ENCODE measurements at regions not wholly inside any gene's neighbourhood (a gene's known extent, or its start where the extent isn't known, plus 50 kb on each side); places are given as distances from the start of the nearest gene placed in this dataset.

DNA sequence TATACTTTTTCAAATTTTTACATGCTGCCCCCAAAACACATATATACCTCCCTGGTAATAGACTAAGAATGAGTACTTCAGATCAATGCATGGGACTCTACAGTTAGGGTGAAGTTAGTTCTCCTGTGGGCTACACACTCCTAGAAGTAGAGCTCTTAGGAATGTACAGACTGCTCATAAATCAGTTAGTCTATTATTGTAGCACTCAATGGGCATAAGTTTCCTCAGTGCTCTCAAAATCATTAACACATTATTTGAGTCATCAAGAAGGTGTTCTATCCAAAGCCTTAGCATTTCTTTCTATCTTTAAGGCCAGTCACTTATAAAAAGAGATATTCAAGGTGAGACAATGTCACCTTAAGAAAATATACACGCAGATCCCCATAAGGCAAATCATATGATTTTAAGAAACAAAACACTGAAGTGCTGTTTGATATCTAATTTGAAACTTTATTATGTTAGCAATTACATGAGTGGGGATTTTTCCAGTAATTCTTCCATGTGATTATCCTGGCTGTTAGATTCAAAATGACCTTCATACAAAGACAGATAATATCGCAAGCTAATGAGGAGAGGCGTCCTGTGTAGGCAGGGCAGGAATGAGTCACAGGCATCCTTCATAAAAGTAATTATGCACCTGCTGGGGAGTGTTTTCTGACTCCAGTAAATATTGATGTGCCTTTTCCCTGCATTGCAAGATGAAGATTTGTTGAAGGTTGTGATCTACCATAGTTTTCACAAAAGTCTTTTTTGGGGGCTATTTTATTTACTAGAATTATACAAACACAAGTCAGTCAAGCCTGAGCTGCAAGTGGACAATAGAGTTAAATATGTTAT lies 167.2 kb upstream of the ATP1B1 start:
- DNase-seq (ENCODE audit: low spot score), result no peak
- TF ChIP-seq, protein P1, sequence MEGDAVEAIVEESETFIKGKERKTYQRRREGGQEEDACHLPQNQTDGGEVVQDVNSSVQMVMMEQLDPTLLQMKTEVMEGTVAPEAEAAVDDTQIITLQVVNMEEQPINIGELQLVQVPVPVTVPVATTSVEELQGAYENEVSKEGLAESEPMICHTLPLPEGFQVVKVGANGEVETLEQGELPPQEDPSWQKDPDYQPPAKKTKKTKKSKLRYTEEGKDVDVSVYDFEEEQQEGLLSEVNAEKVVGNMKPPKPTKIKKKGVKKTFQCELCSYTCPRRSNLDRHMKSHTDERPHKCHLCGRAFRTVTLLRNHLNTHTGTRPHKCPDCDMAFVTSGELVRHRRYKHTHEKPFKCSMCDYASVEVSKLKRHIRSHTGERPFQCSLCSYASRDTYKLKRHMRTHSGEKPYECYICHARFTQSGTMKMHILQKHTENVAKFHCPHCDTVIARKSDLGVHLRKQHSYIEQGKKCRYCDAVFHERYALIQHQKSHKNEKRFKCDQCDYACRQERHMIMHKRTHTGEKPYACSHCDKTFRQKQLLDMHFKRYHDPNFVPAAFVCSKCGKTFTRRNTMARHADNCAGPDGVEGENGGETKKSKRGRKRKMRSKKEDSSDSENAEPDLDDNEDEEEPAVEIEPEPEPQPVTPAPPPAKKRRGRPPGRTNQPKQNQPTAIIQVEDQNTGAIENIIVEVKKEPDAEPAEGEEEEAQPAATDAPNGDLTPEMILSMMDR (IDR thresholded peaks at IDR 0.05; ENCODE audit: borderline replicate concordance, control extremely low read depth, extremely low read depth, insufficient read depth, missing control alignments), result no peak
- in situ Hi-C loops (cut with MboI; ENCODE audit: low sequenced_read_pairs, unreplicated experiment), result no loop called here

- in situ Hi-C loops (cut with MboI; ENCODE audit: low sequenced_read_pairs, unreplicated experiment), result no loop called here
- DNase-seq (ENCODE audit: low spot score), result no peak
- TF ChIP-seq, protein P1 (IDR thresholded peaks at IDR 0.05; ENCODE audit: borderline replicate concordance, control extremely low read depth, extremely low read depth, insufficient read depth, missing control alignments), result no peak
Measured at GRCh38 chr1:168939947-168940223, 166.6 kb upstream of the ATP1B1 start.

DNA sequence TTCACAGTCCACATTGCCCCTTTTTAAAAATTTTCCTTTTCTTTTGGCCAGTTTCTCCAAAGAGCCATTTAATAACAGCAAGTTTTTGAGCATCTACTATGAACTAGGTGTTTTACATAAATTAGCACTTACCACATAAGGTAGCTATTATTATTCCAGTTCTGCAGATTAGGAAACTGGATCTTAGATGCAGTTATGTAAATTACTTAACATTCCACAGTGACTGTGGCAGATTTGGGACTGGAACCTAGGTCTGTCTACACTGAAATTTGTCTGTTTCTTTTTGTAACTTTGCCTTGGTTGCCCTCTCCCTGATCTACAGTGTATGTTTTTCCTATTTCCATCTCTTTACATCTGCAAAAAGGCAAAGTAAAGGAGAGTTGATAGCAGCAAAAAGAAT lies 164.8 kb upstream of the ATP1B1 start:
- no peak for DNase-seq (ENCODE audit: low spot score)
- in situ Hi-C loops (cut with MboI; ENCODE audit: low sequenced_read_pairs, unreplicated experiment), result no loop called here
- TF ChIP-seq, protein P1 (IDR thresholded peaks at IDR 0.05; ENCODE audit: borderline replicate concordance, control extremely low read depth, extremely low read depth, insufficient read depth, missing control alignments), result no peak

GRCh38 chr1:168942165-168942564 lies 164.3 kb upstream of the ATP1B1 start:
- in situ Hi-C loops (cut with MboI; ENCODE audit: low sequenced_read_pairs, unreplicated experiment), result no loop called here
- TF ChIP-seq, protein P1 (IDR thresholded peaks at IDR 0.05; ENCODE audit: borderline replicate concordance, control extremely low read depth, extremely low read depth, insufficient read depth, missing control alignments), result no peak
- DNase-seq (ENCODE audit: low spot score), result no peak

GRCh38 chr1:168945870-168946269 lies 160.6 kb upstream of the ATP1B1 start:
- in situ Hi-C loops (cut with MboI; ENCODE audit: low sequenced_read_pairs, unreplicated experiment), result no loop called here
- TF ChIP-seq, protein P1 (IDR thresholded peaks at IDR 0.05; ENCODE audit: borderline replicate concordance, control extremely low read depth, extremely low read depth, insufficient read depth, missing control alignments), result no peak
- DNase-seq (ENCODE audit: low spot score), result no peak

DNA sequence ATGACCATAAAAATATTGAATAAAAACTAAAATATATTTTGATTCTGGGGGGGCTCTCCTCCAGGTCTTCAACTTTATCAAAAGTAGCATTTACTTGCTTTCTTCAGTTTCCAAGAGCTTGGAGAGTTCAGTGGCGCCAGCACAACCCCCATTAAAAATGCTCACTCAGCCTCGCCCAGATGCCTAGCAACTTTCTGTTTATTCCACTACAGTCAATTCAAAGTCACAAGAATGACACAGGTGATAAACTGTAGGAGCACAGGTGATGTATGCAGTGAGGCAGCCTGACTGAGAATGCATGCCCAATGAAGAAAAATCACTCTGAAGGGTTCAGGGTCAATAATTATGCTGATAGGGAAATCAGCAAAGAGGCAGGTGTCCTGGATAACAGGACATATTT lies 159.4 kb upstream of the ATP1B1 start:
- in situ Hi-C loops (cut with MboI; ENCODE audit: low sequenced_read_pairs, unreplicated experiment), result no loop called here
- TF ChIP-seq, protein P1 (IDR thresholded peaks at IDR 0.05; ENCODE audit: borderline replicate concordance, control extremely low read depth, extremely low read depth, insufficient read depth, missing control alignments), result no peak
- DNase-seq (ENCODE audit: low spot score), result no peak
